ENCODE measurements at regions not wholly inside any gene's neighbourhood (a gene's known extent, or its start where the extent isn't known, plus 50 kb on each side); places are given as distances from the start of the nearest gene placed in this dataset.

- peaks cover 76% of the 10 kb centered on the region for H3K27me3 Mint-ChIP-seq (ENCODE audit: unreplicated experiment)
- no TSS peak for BruUV-seq (replicated peaks)
- DNase-seq: no peak
- intact Hi-C loops (cut with micrococcal nuclease; ENCODE audit: unreplicated experiment): no loop called here
- H3K4me3 Mint-ChIP-seq (ENCODE audit: low read depth, unreplicated experiment): no peak overlapping the region
- no peaks in the 10 kb centered on the region for H3K9me3 Mint-ChIP-seq (ENCODE audit: low read depth, unreplicated experiment)
- TF ChIP-seq CTCF (IDR thresholded peaks at IDR 0.05; ENCODE audit: unreplicated experiment): no peak
- no peaks in the 10 kb centered on the region for H3K4me1 Mint-ChIP-seq (ENCODE audit: low read depth, unreplicated experiment)
- no peaks in the 10 kb centered on the region for H3K36me3 Mint-ChIP-seq (ENCODE audit: insufficient read depth, unreplicated experiment)
- CTCF ChIA-PET: no interaction called here
- H3K27ac Mint-ChIP-seq (ENCODE audit: unreplicated experiment): no peak overlapping the region
Observed at GRCh38 chr10:133032976-133033741, 54.6 kb upstream of the ADGRA1 start.

- no peak overlapping the region for H3K27ac Mint-ChIP-seq (ENCODE audit: unreplicated experiment)
- intact Hi-C loops (cut with micrococcal nuclease; ENCODE audit: unreplicated experiment): no loop called here
- no peak overlapping the region for H3K4me3 Mint-ChIP-seq (ENCODE audit: low read depth, unreplicated experiment)
- no peaks in the 10 kb centered on the region for H3K9me3 Mint-ChIP-seq (ENCODE audit: low read depth, unreplicated experiment)
- no TSS peak for BruUV-seq (replicated peaks)
- H3K36me3 Mint-ChIP-seq (ENCODE audit: insufficient read depth, unreplicated experiment): no peaks in the 10 kb centered on the region
- DNase-seq: no peak
- no peak for TF ChIP-seq CTCF (IDR thresholded peaks at IDR 0.05; ENCODE audit: unreplicated experiment)
- H3K27me3 Mint-ChIP-seq (ENCODE audit: unreplicated experiment): peaks cover 76% of the 10 kb centered on the region
- CTCF ChIA-PET: no interaction called here
- H3K4me1 Mint-ChIP-seq (ENCODE audit: low read depth, unreplicated experiment): no peaks in the 10 kb centered on the region
Observed at GRCh38 chr10:133032231-133032630, 55.5 kb upstream of the ADGRA1 start.

GRCh38 chr10:133031541-133032125 is 56.1 kb upstream of the ADGRA1 start:
- no peaks in the 10 kb centered on the region for H3K4me1 Mint-ChIP-seq (ENCODE audit: low read depth, unreplicated experiment)
- BruUV-seq (replicated peaks): no TSS peak
- no peak overlapping the region for H3K27ac Mint-ChIP-seq (ENCODE audit: unreplicated experiment)
- no peak overlapping the region for H3K4me3 Mint-ChIP-seq (ENCODE audit: low read depth, unreplicated experiment)
- TF ChIP-seq CTCF (IDR thresholded peaks at IDR 0.05; ENCODE audit: unreplicated experiment): no peak
- no peak for DNase-seq
- H3K9me3 Mint-ChIP-seq (ENCODE audit: low read depth, unreplicated experiment): no peaks in the 10 kb centered on the region
- H3K27me3 Mint-ChIP-seq (ENCODE audit: unreplicated experiment): peaks cover 76% of the 10 kb centered on the region
- H3K36me3 Mint-ChIP-seq (ENCODE audit: insufficient read depth, unreplicated experiment): no peaks in the 10 kb centered on the region
- intact Hi-C loops (cut with micrococcal nuclease; ENCODE audit: unreplicated experiment): no loop called here
- CTCF ChIA-PET: no interaction called here

GRCh38 chr10:133030781-133031180 is 56.9 kb upstream of the ADGRA1 start:
- CTCF ChIA-PET: no interaction called here
- no peak overlapping the region for H3K4me3 Mint-ChIP-seq (ENCODE audit: low read depth, unreplicated experiment)
- no peaks in the 10 kb centered on the region for H3K36me3 Mint-ChIP-seq (ENCODE audit: insufficient read depth, unreplicated experiment)
- intact Hi-C loops (cut with micrococcal nuclease; ENCODE audit: unreplicated experiment): no loop called here
- no peak for DNase-seq
- no peak overlapping the region for H3K27ac Mint-ChIP-seq (ENCODE audit: unreplicated experiment)
- peaks cover 82% of the 10 kb centered on the region for H3K27me3 Mint-ChIP-seq (ENCODE audit: unreplicated experiment)
- H3K9me3 Mint-ChIP-seq (ENCODE audit: low read depth, unreplicated experiment): no peaks in the 10 kb centered on the region
- no TSS peak for BruUV-seq (replicated peaks)
- no peaks in the 10 kb centered on the region for H3K4me1 Mint-ChIP-seq (ENCODE audit: low read depth, unreplicated experiment)
- no peak for TF ChIP-seq CTCF (IDR thresholded peaks at IDR 0.05; ENCODE audit: unreplicated experiment)
